ENCODE measurements at regions not wholly inside any gene's neighbourhood (a gene's known extent, or its start where the extent isn't known, plus 50 kb on each side); places are given as distances from the start of the nearest gene placed in this dataset.
"Not testable (repeated sequence)": the region's sequence is repeated elsewhere in the genome, so short reads cannot be mapped to it uniquely, and the experiment has no call there.

DNA sequence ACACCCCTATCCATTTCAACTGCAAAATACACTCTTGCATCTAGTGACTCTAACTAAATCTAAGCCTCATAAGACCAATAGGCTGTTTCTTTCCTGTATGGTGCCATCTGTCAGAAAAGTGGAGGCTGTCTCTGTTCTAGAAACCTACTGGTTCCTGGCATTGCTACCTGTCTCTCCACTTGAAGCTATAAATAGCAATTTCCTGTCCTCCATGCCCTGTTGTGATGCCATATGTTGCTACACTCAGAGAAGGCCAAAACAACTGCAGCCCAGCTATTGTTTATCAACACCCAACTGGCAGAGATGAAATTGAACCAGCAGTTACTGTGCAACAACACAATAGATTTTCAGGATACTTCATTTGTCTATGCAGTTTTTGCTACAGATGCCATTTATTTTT is 1355.1 kb upstream of the SLC39A10 start:
- ChIA-PET CTCF (no interaction called here), POLR2A (no interaction called here)
- Mint-ChIP-seq H3K27me3 (no peaks in the 10 kb centered on the region), H3K9me3 (no peaks in the 10 kb centered on the region), H3K27ac (no peak overlapping the region), H3K36me3 (no peaks in the 10 kb centered on the region), H3K4me1 (no peaks in the 10 kb centered on the region), H3K4me3 (no peak overlapping the region)
- H3K36me3 ChIP-seq (ENCODE audit: control insufficient read depth in 2 of 2, extremely low read depth in 1 of 2, insufficient read depth in 1 of 2, low read length in 1 of 2) = no peaks in the 10 kb centered on the region
- ATAC-seq (replicated peaks in 1 of 4) (no peak), DNase-seq (no peak)
- H3K27me3 ChIP-seq (replicated peaks in 1 of 2; ENCODE audit: control insufficient read depth in 2 of 2, extremely low read depth in 1 of 2, insufficient read depth in 2 of 2, low read length in 1 of 2) = no peaks in the 10 kb centered on the region
- H3K27ac ChIP-seq (ENCODE audit: low read length) = no peak overlapping the region
- H3K4me1 ChIP-seq (ENCODE audit: control insufficient read depth in 1 of 2, extremely low read depth in 1 of 2, insufficient read depth in 2 of 2, low read length in 2 of 2) = no peaks in the 10 kb centered on the region
- no peak overlapping the region for H3K4me3 ChIP-seq (ENCODE audit: control insufficient read depth in 1 of 2, extremely low read depth in 1 of 2, low read length in 1 of 2)
- no peaks in the 10 kb centered on the region for H3K9me3 ChIP-seq

DNA sequence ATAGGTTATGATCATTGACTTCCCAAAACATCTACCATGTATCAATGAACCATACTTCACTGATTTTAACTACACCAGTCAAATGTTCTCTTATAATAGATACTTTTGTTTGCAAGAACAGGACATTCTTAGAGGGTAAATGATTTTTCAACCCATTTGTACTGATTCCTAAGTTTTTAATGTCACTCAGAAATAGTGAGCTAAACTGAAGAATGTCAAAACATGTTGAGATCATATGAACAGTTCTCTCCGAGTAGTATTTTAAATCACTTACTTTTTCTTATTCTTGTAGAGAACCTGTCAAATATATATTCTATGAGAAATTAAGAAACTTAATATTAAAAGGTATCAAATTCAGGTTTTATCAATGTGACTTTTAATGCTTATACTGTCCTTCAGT is 1362.9 kb upstream of the SLC39A10 start:
- no CpG with 5 or more reads among the region's 1 CpG for WGBS (ENCODE audit: insufficient coverage)
- Mint-ChIP-seq H3K36me3 (no peaks in the 10 kb centered on the region), H3K4me3 (no peak overlapping the region), H3K27ac (no peak overlapping the region), H3K9me3 (no peaks in the 10 kb centered on the region), H3K4me1 (no peaks in the 10 kb centered on the region), H3K27me3 (no peaks in the 10 kb centered on the region)
- no peaks in the 10 kb centered on the region for H3K4me1 ChIP-seq (ENCODE audit: control insufficient read depth in 1 of 2, extremely low read depth in 1 of 2, insufficient read depth in 2 of 2, low read length in 2 of 2)
- ATAC-seq (replicated peaks in 1 of 4) (no peak), DNase-seq (no peak)
- H3K4me3 ChIP-seq (ENCODE audit: control insufficient read depth in 1 of 2, extremely low read depth in 1 of 2, low read length in 1 of 2) = no peak overlapping the region
- H3K9me3 ChIP-seq = no peaks in the 10 kb centered on the region
- no peak overlapping the region for H3K27ac ChIP-seq (ENCODE audit: low read length)
- H3K27me3 ChIP-seq (replicated peaks in 1 of 2; ENCODE audit: control insufficient read depth in 2 of 2, extremely low read depth in 1 of 2, insufficient read depth in 2 of 2, low read length in 1 of 2) = no peaks in the 10 kb centered on the region
- POLR2A ChIA-PET = no interaction called here
- H3K36me3 ChIP-seq (ENCODE audit: control insufficient read depth in 2 of 2, extremely low read depth in 1 of 2, insufficient read depth in 1 of 2, low read length in 1 of 2) = no peaks in the 10 kb centered on the region
- CTCF ChIA-PET = no interaction called here

DNA sequence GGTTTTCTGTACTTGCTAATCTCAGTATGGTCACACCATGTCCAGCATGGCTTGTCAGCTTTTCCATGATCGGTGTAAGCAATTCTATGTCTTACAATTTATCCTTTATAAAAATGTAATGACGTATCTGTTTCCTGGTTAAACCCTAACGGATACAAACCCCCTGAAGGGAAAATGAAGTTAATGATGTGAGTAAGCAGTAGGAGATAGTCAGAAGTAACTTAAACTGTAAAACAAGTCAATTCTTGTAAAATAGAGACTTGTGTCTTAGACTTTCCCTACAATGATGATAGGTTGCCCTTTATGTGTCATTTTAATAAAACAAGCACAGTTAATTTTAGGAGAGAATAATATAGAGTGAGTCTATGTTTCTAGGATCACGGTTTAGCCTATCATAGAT is 1365.9 kb upstream of the SLC39A10 start:
- Histone ChIP-seq H3K4me3 (ENCODE audit: control insufficient read depth in 1 of 2, extremely low read depth in 1 of 2, low read length in 1 of 2) (no peak overlapping the region), H3K27ac (ENCODE audit: low read length) (no peak overlapping the region), H3K4me1 (ENCODE audit: control insufficient read depth in 1 of 2, extremely low read depth in 1 of 2, insufficient read depth in 2 of 2, low read length in 2 of 2) (no peaks in the 10 kb centered on the region), H3K36me3 (ENCODE audit: control insufficient read depth in 2 of 2, extremely low read depth in 1 of 2, insufficient read depth in 1 of 2, low read length in 1 of 2) (no peaks in the 10 kb centered on the region), H3K9me3 (no peaks in the 10 kb centered on the region), H3K27me3 (replicated peaks in 1 of 2; ENCODE audit: control insufficient read depth in 2 of 2, extremely low read depth in 1 of 2, insufficient read depth in 2 of 2, low read length in 1 of 2) (no peaks in the 10 kb centered on the region)
- H3K36me3 Mint-ChIP-seq = no peaks in the 10 kb centered on the region
- no peak for ATAC-seq (replicated peaks in 1 of 4)
- H3K4me1 Mint-ChIP-seq = no peaks in the 10 kb centered on the region
- no peaks in the 10 kb centered on the region for H3K27me3 Mint-ChIP-seq
- ChIA-PET CTCF (no interaction called here), POLR2A (no interaction called here)
- no peak overlapping the region for H3K27ac Mint-ChIP-seq
- DNase-seq = no peak
- no peak overlapping the region for H3K4me3 Mint-ChIP-seq
- no peaks in the 10 kb centered on the region for H3K9me3 Mint-ChIP-seq
- no CpG with 5 or more reads among the region's 4 CpGs for WGBS (ENCODE audit: insufficient coverage)

DNA sequence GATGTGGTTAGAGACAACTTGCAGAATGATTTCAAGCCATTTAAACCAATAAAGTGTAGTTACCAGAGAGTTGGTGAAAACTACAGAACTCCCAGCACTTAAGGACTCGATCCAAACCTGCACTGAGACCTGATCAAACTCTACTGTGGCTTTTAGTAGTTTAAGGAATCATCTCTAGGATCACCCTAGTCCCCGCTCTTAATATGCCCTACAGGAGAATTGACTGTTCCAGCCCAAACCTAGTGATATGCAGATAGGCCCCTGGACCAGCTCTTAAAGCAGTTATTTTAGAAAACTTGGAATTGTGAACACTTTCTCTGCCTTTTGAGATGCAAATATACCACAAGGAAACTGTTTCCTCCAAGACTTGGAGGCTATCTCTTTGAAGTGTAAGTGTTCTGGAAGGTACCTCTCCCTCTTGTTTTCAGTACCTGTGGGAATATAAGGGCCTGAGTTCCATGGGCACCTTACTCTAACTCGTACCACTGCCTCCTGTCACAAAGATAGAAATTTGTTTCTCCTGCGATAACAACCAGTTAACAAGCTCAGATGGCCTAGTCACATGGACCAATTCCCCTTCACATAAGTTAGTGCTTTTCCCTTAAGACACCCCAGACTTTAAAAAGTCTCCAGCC is 1367.2 kb upstream of the SLC39A10 start:
- H3K27ac Mint-ChIP-seq = no peak overlapping the region
- ATAC-seq (replicated peaks in 1 of 4) (no peak), DNase-seq (no peak)
- CTCF ChIA-PET = no interaction called here
- no peaks in the 10 kb centered on the region for H3K9me3 Mint-ChIP-seq
- no peaks in the 10 kb centered on the region for H3K27me3 Mint-ChIP-seq
- Histone ChIP-seq H3K36me3 (ENCODE audit: control insufficient read depth in 2 of 2, extremely low read depth in 1 of 2, insufficient read depth in 1 of 2, low read length in 1 of 2) (no peaks in the 10 kb centered on the region), H3K4me1 (ENCODE audit: control insufficient read depth in 1 of 2, extremely low read depth in 1 of 2, insufficient read depth in 2 of 2, low read length in 2 of 2) (no peaks in the 10 kb centered on the region), H3K4me3 (ENCODE audit: control insufficient read depth in 1 of 2, extremely low read depth in 1 of 2, low read length in 1 of 2) (no peak overlapping the region), H3K9me3 (no peaks in the 10 kb centered on the region), H3K27ac (ENCODE audit: low read length) (no peak overlapping the region), H3K27me3 (replicated peaks in 1 of 2; ENCODE audit: control insufficient read depth in 2 of 2, extremely low read depth in 1 of 2, insufficient read depth in 2 of 2, low read length in 1 of 2) (no peaks in the 10 kb centered on the region)
- no peaks in the 10 kb centered on the region for H3K36me3 Mint-ChIP-seq
- H3K4me1 Mint-ChIP-seq = no peaks in the 10 kb centered on the region
- 100% methylated on average over 1 of the region's 4 CpGs for WGBS (ENCODE audit: insufficient coverage)
- no peak overlapping the region for H3K4me3 Mint-ChIP-seq
- POLR2A ChIA-PET = no interaction called here

- H3K4me3 ChIP-seq (ENCODE audit: control insufficient read depth in 1 of 2, extremely low read depth in 1 of 2, low read length in 1 of 2); ATAC-seq (replicated peaks in 1 of 4); H3K9me3 ChIP-seq; H3K27me3 Mint-ChIP-seq; H3K9me3 Mint-ChIP-seq; CTCF ChIA-PET; H3K27ac Mint-ChIP-seq; H3K27me3 ChIP-seq (replicated peaks in 1 of 2; ENCODE audit: control insufficient read depth in 2 of 2, extremely low read depth in 1 of 2, insufficient read depth in 2 of 2, low read length in 1 of 2); H3K27ac ChIP-seq (ENCODE audit: low read length); H3K36me3 ChIP-seq (ENCODE audit: control insufficient read depth in 2 of 2, extremely low read depth in 1 of 2, insufficient read depth in 1 of 2, low read length in 1 of 2); H3K4me1 Mint-ChIP-seq; H3K4me1 ChIP-seq (ENCODE audit: control insufficient read depth in 1 of 2, extremely low read depth in 1 of 2, insufficient read depth in 2 of 2, low read length in 2 of 2); POLR2A ChIA-PET; H3K4me3 Mint-ChIP-seq; DNase-seq; H3K36me3 Mint-ChIP-seq: not testable (repeated sequence)
- 80% methylated on average over 2 of the region's 9 CpGs for WGBS (ENCODE audit: insufficient coverage)
These were observed 1380.4 kb upstream of the SLC39A10 start for GRCh38 chr2:194276667-194277066.

DNA sequence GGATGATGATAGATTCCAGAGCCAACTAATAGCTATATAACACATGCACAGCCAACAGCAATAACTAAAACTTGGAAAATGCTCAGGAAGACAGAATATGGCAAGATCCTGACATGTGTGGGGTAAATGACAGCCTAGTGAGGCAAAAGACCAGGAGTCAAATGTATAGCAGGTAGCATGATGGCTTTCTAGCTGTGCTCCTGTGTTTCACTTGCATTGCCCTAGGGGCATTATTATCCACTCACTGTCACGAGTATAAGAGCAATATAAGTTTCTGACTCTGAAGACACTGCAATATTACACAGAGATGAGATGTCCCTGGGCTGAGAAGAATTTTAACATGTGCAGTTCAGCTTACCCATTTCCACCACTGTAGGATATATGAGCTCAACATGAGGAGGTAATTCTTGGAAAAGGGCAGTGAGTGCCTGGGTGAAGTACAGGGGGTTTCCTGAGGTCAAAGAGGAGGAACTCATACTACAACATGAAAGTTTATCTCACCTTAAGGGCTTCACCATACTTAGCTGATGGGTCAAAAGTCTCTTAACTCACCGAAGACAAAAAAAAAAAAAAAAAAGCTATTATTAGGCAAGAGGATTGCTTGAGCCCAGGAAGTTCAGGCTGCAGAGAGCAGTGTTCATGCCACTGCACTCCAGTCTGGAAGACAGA is 1385.6 kb upstream of the SLC39A10 start:
- Mint-ChIP-seq H3K4me3 (no peak overlapping the region), H3K4me1 (no peaks in the 10 kb centered on the region), H3K27ac (no peak overlapping the region), H3K36me3 (no peaks in the 10 kb centered on the region), H3K9me3 (no peaks in the 10 kb centered on the region), H3K27me3 (no peaks in the 10 kb centered on the region)
- Histone ChIP-seq H3K27ac (ENCODE audit: low read length) (no peak overlapping the region), H3K4me3 (ENCODE audit: control insufficient read depth in 1 of 2, extremely low read depth in 1 of 2, low read length in 1 of 2) (no peak overlapping the region), H3K27me3 (replicated peaks in 1 of 2; ENCODE audit: control insufficient read depth in 2 of 2, extremely low read depth in 1 of 2, insufficient read depth in 2 of 2, low read length in 1 of 2) (no peaks in the 10 kb centered on the region), H3K9me3 (no peaks in the 10 kb centered on the region), H3K4me1 (ENCODE audit: control insufficient read depth in 1 of 2, extremely low read depth in 1 of 2, insufficient read depth in 2 of 2, low read length in 2 of 2) (no peaks in the 10 kb centered on the region), H3K36me3 (ENCODE audit: control insufficient read depth in 2 of 2, extremely low read depth in 1 of 2, insufficient read depth in 1 of 2, low read length in 1 of 2) (no peaks in the 10 kb centered on the region)
- DNase-seq (no peak), ATAC-seq (replicated peaks in 1 of 4) (no peak)
- WGBS (ENCODE audit: insufficient coverage) = no CpG with 5 or more reads among the region's 2 CpGs
- ChIA-PET POLR2A (no interaction called here), CTCF (interaction anchor here in 1 of 2 donors (0.5 kb wide), 1 partner anchor 23 kb away, joined by 3 read pairs; no protein-coding TSS in a partner anchor)

GRCh38 chr2:194270648-194271047 is 1386.4 kb upstream of the SLC39A10 start:
- Histone ChIP-seq H3K36me3 (ENCODE audit: control insufficient read depth in 2 of 2, extremely low read depth in 1 of 2, insufficient read depth in 1 of 2, low read length in 1 of 2) (no peaks in the 10 kb centered on the region), H3K27me3 (replicated peaks in 1 of 2; ENCODE audit: control insufficient read depth in 2 of 2, extremely low read depth in 1 of 2, insufficient read depth in 2 of 2, low read length in 1 of 2) (no peaks in the 10 kb centered on the region), H3K4me3 (ENCODE audit: control insufficient read depth in 1 of 2, extremely low read depth in 1 of 2, low read length in 1 of 2) (no peak overlapping the region), H3K27ac (ENCODE audit: low read length) (no peak overlapping the region), H3K9me3 (no peaks in the 10 kb centered on the region), H3K4me1 (ENCODE audit: control insufficient read depth in 1 of 2, extremely low read depth in 1 of 2, insufficient read depth in 2 of 2, low read length in 2 of 2) (no peaks in the 10 kb centered on the region)
- ATAC-seq (replicated peaks in 1 of 4) (no peak), DNase-seq (no peak)
- H3K27me3 Mint-ChIP-seq = no peaks in the 10 kb centered on the region
- H3K4me3 Mint-ChIP-seq = no peak overlapping the region
- no peak overlapping the region for H3K27ac Mint-ChIP-seq
- ChIA-PET POLR2A (no interaction called here), CTCF (no interaction called here)
- no peaks in the 10 kb centered on the region for H3K9me3 Mint-ChIP-seq
- H3K36me3 Mint-ChIP-seq = no peaks in the 10 kb centered on the region
- no peaks in the 10 kb centered on the region for H3K4me1 Mint-ChIP-seq

Measured in T-cell (primary cell).